LNCAP (cell line): ENCODE measurements at regions not wholly inside any gene's neighbourhood (a gene's known extent, or its start where the extent isn't known, plus 50 kb on each side); places are given as distances from the start of the nearest gene placed in this dataset.

ENCODE experiments used
- CTCF ChIP-seq: fragments of 450-650 bp; IDR thresholded peaks from 2 replicates; pipeline ENCODE4 v1.5.1; 2017; ENCODE audit warnings: mild to moderate bottlenecking

- TF ChIP-seq CTCF = no peak
Measured at GRCh38 chr13:76004416-76004815, 368.3 kb downstream of the LMO7 start.

GRCh38 chr13:76000131-76000530 lies 364.0 kb downstream of the LMO7 start:
- TF ChIP-seq CTCF = no peak

GRCh38 chr13:75996582-75996981 lies 360.5 kb downstream of the LMO7 start:
- TF ChIP-seq CTCF = no peak

- TF ChIP-seq CTCF = no peak
Measured at GRCh38 chr13:75995966-75996365, 359.8 kb downstream of the LMO7 start.

GRCh38 chr13:75993823-75994222 lies 357.7 kb downstream of the LMO7 start:
- no peak for TF ChIP-seq CTCF

- TF ChIP-seq CTCF = no peak
Measured at GRCh38 chr13:75993241-75993640, 357.1 kb downstream of the LMO7 start.

GRCh38 chr13:75986818-75987217 lies 350.7 kb downstream of the LMO7 start:
- no peak for TF ChIP-seq CTCF

GRCh38 chr13:75985132-75985531 lies 349.0 kb downstream of the LMO7 start:
- no peak for TF ChIP-seq CTCF
